ENCODE measurements at regions not wholly inside any gene's neighbourhood (a gene's known extent, or its start where the extent isn't known, plus 50 kb on each side); places are given as distances from the start of the nearest gene placed in this dataset.

GRCh38 chr5:117837786-117838185, 1150.6 kb downstream of the DTWD2 start:
- no peak for ATAC-seq
- H3K27ac ChIP-seq, result no peak overlapping the region
- no peaks in the 10 kb centered on the region for H3K36me3 ChIP-seq
- no peaks in the 10 kb centered on the region for H3K9me3 ChIP-seq
- H3K27me3 ChIP-seq, result no peaks in the 10 kb centered on the region
- 55 to 73% methylated on average over 3 to 4 of the region's 4 CpGs for WGBS, 2 donors (ENCODE audit: low coverage in 1 of 2)
- no peaks in the 10 kb centered on the region for H3K4me1 ChIP-seq
- no peak for TF ChIP-seq POLR2A (IDR thresholded peaks at IDR 0.05)
- TF ChIP-seq EP300 (IDR thresholded peaks at IDR 0.05), result no peak
- TF ChIP-seq POLR2AphosphoS5 (IDR thresholded peaks at IDR 0.05), result no peak
- H3K4me3 ChIP-seq, result no peak overlapping the region

GRCh38 chr5:117833691-117834090, 1154.7 kb downstream of the DTWD2 start:
- Histone ChIP-seq H3K4me1 (no peaks in the 10 kb centered on the region), H3K9me3 (no peaks in the 10 kb centered on the region), H3K27me3 (no peaks in the 10 kb centered on the region), H3K4me3 (no peak overlapping the region), H3K27ac (no peak overlapping the region), H3K36me3 (no peaks in the 10 kb centered on the region)
- ATAC-seq, result no peak
- 70 to 95% methylated on average over 2 to 4 of the region's 4 CpGs for WGBS, 2 donors (ENCODE audit: low coverage in 1 of 2)
- no peak for TF ChIP-seq EP300 (IDR thresholded peaks at IDR 0.05)
- TF ChIP-seq POLR2A (IDR thresholded peaks at IDR 0.05), result no peak

GRCh38 chr5:117829646-117830045, 1158.7 kb downstream of the DTWD2 start:
- Histone ChIP-seq H3K27me3 (no peaks in the 10 kb centered on the region), H3K4me1 (no peaks in the 10 kb centered on the region), H3K4me3 (no peak overlapping the region), H3K36me3 (no peaks in the 10 kb centered on the region), H3K9me3 (peaks cover 0 to 14% (median 0%) of the 10 kb centered on the region in 3 donors), H3K27ac (no peak overlapping the region)
- no peak for ATAC-seq
- no CpG with 5 or more reads among the region's 3 CpGs for WGBS, 2 donors (ENCODE audit: low coverage in 1 of 2)
- TF ChIP-seq CTCF (IDR thresholded peaks at IDR 0.05) (no peak), POLR2AphosphoS5 (IDR thresholded peaks at IDR 0.05) (no peak), EP300 (IDR thresholded peaks at IDR 0.05) (no peak), POLR2A (IDR thresholded peaks at IDR 0.05) (no peak)

GRCh38 chr5:117813850-117814249, 1174.5 kb downstream of the DTWD2 start:
- WGBS, 2 donors (ENCODE audit: low coverage in 1 of 2), result 83 to 92% methylated on average over 2 of the region's 2 CpGs
- Histone ChIP-seq H3K4me1 (no peaks in the 10 kb centered on the region), H3K27ac (no peak overlapping the region), H3K36me3 (no peaks in the 10 kb centered on the region), H3K27me3 (no peaks in the 10 kb centered on the region), H3K9me3 (peaks cover 0 to 8% (median 0%) of the 10 kb centered on the region in 3 donors), H3K4me3 (no peak overlapping the region)
- ATAC-seq, result no peak
- TF ChIP-seq EP300 (IDR thresholded peaks at IDR 0.05) (no peak), POLR2A (IDR thresholded peaks at IDR 0.05) (no peak), CTCF (IDR thresholded peaks at IDR 0.05) (no peak), POLR2AphosphoS5 (IDR thresholded peaks at IDR 0.05) (no peak)

- TF ChIP-seq CTCF (IDR thresholded peaks at IDR 0.05), result no peak
- TF ChIP-seq POLR2AphosphoS5 (IDR thresholded peaks at IDR 0.05), result no peak
- no peak for TF ChIP-seq POLR2A (IDR thresholded peaks at IDR 0.05)
- TF ChIP-seq EP300 (IDR thresholded peaks at IDR 0.05), result no peak
- no peaks in the 10 kb centered on the region for H3K4me1 ChIP-seq
- no peak for ATAC-seq
- H3K4me3 ChIP-seq, result no peak overlapping the region
- no peak overlapping the region for H3K27ac ChIP-seq
- H3K36me3 ChIP-seq, result no peaks in the 10 kb centered on the region
- H3K27me3 ChIP-seq, result no peaks in the 10 kb centered on the region
- peaks cover 0 to 8% (median 0%) of the 10 kb centered on the region in 3 donors for H3K9me3 ChIP-seq
- WGBS, 2 donors (ENCODE audit: low coverage in 1 of 2), result 69 to 83% methylated on average over 1 of the region's 1 CpG
Measured at GRCh38 chr5:117812861-117813260, 1175.5 kb downstream of the DTWD2 start.

- no peaks in the 10 kb centered on the region for H3K4me1 ChIP-seq
- no peak overlapping the region for H3K27ac ChIP-seq
- no peak for ATAC-seq
- no peak for TF ChIP-seq EP300 (IDR thresholded peaks at IDR 0.05)
- TF ChIP-seq POLR2A (IDR thresholded peaks at IDR 0.05), result no peak
- no peak for TF ChIP-seq POLR2AphosphoS5 (IDR thresholded peaks at IDR 0.05)
- TF ChIP-seq CTCF (IDR thresholded peaks at IDR 0.05), result no peak
- no peaks in the 10 kb centered on the region for H3K9me3 ChIP-seq
- no peaks in the 10 kb centered on the region for H3K36me3 ChIP-seq
- no peaks in the 10 kb centered on the region for H3K27me3 ChIP-seq
- no peak overlapping the region for H3K4me3 ChIP-seq
- WGBS, 2 donors (ENCODE audit: low coverage in 1 of 2), result 71 to 81% methylated on average over 3 to 4 of the region's 4 CpGs
Measured at GRCh38 chr5:117809251-117809650, 1179.1 kb downstream of the DTWD2 start.
